ENCODE measurements at regions not wholly inside any gene's neighbourhood (a gene's known extent, or its start where the extent isn't known, plus 50 kb on each side); places are given as distances from the start of the nearest gene placed in this dataset.

GRCh38 chr13:64869539-64869938, 2360.6 kb downstream of the PCDH9 start:
- Histone ChIP-seq H3K9me3 (ENCODE audit: control insufficient read depth in 1 of 2, low read length in 2 of 2) (peaks cover 0 to 12% of the 10 kb centered on the region in 2 donors), H3K27me3 (ENCODE audit: low read depth, low read length) (no peaks in the 10 kb centered on the region), H3K27ac (ENCODE audit: low read length) (no peak overlapping the region), H3K4me3 (ENCODE audit: low read depth in 1 of 2, low read length in 2 of 2) (no peak overlapping the region), H3K4me1 (ENCODE audit: control insufficient read depth in 1 of 2, insufficient read depth in 2 of 2, low read length in 2 of 2) (no peaks in the 10 kb centered on the region), H3K36me3 (ENCODE audit: control insufficient read depth in 1 of 2, insufficient read depth in 2 of 2, low read length in 2 of 2) (no peaks in the 10 kb centered on the region)

GRCh38 chr13:64867856-64868255, 2362.3 kb downstream of the PCDH9 start:
- no peak overlapping the region for H3K4me3 ChIP-seq (ENCODE audit: low read depth in 1 of 2, low read length in 2 of 2)
- H3K9me3 ChIP-seq (ENCODE audit: control insufficient read depth in 1 of 2, low read length in 2 of 2) = peaks cover 0 to 12% of the 10 kb centered on the region in 2 donors
- H3K4me1 ChIP-seq (ENCODE audit: control insufficient read depth in 1 of 2, insufficient read depth in 2 of 2, low read length in 2 of 2) = no peaks in the 10 kb centered on the region
- no peaks in the 10 kb centered on the region for H3K27me3 ChIP-seq (ENCODE audit: low read depth, low read length)
- H3K27ac ChIP-seq (ENCODE audit: low read length) = no peak overlapping the region
- no peaks in the 10 kb centered on the region for H3K36me3 ChIP-seq (ENCODE audit: control insufficient read depth in 1 of 2, insufficient read depth in 2 of 2, low read length in 2 of 2)

- Histone ChIP-seq H3K4me1 (ENCODE audit: control insufficient read depth in 1 of 2, insufficient read depth in 2 of 2, low read length in 2 of 2) (no peaks in the 10 kb centered on the region), H3K4me3 (ENCODE audit: low read depth in 1 of 2, low read length in 2 of 2) (no peak overlapping the region), H3K27ac (ENCODE audit: low read length) (no peak overlapping the region), H3K27me3 (ENCODE audit: low read depth, low read length) (no peaks in the 10 kb centered on the region), H3K36me3 (ENCODE audit: control insufficient read depth in 1 of 2, insufficient read depth in 2 of 2, low read length in 2 of 2) (no peaks in the 10 kb centered on the region), H3K9me3 (ENCODE audit: control insufficient read depth in 1 of 2, low read length in 2 of 2) (peaks cover 0 to 7% of the 10 kb centered on the region in 2 donors)
Measured at GRCh38 chr13:64866331-64866730, 2363.8 kb downstream of the PCDH9 start.

GRCh38 chr13:64855506-64855905, 2374.6 kb downstream of the PCDH9 start:
- Histone ChIP-seq H3K4me3 (ENCODE audit: low read depth in 1 of 2, low read length in 2 of 2) (no peak overlapping the region), H3K27me3 (ENCODE audit: low read depth, low read length) (no peaks in the 10 kb centered on the region), H3K9me3 (ENCODE audit: control insufficient read depth in 1 of 2, low read length in 2 of 2) (no peaks in the 10 kb centered on the region), H3K36me3 (ENCODE audit: control insufficient read depth in 1 of 2, insufficient read depth in 2 of 2, low read length in 2 of 2) (no peaks in the 10 kb centered on the region), H3K27ac (ENCODE audit: low read length) (no peak overlapping the region), H3K4me1 (ENCODE audit: control insufficient read depth in 1 of 2, insufficient read depth in 2 of 2, low read length in 2 of 2) (no peaks in the 10 kb centered on the region)

- Histone ChIP-seq H3K4me1 (ENCODE audit: control insufficient read depth in 1 of 2, insufficient read depth in 2 of 2, low read length in 2 of 2) (no peaks in the 10 kb centered on the region), H3K27me3 (ENCODE audit: low read depth, low read length) (no peaks in the 10 kb centered on the region), H3K9me3 (ENCODE audit: control insufficient read depth in 1 of 2, low read length in 2 of 2) (no peaks in the 10 kb centered on the region), H3K4me3 (ENCODE audit: low read depth in 1 of 2, low read length in 2 of 2) (no peak overlapping the region), H3K36me3 (ENCODE audit: control insufficient read depth in 1 of 2, insufficient read depth in 2 of 2, low read length in 2 of 2) (no peaks in the 10 kb centered on the region), H3K27ac (ENCODE audit: low read length) (no peak overlapping the region)
Measured at GRCh38 chr13:64850017-64850416, 2380.1 kb downstream of the PCDH9 start.

GRCh38 chr13:64849196-64849595, 2380.9 kb downstream of the PCDH9 start:
- H3K27ac ChIP-seq (ENCODE audit: low read length) = no peak overlapping the region
- H3K36me3 ChIP-seq (ENCODE audit: control insufficient read depth in 1 of 2, insufficient read depth in 2 of 2, low read length in 2 of 2) = no peaks in the 10 kb centered on the region
- no peak overlapping the region for H3K4me3 ChIP-seq (ENCODE audit: low read depth in 1 of 2, low read length in 2 of 2)
- H3K9me3 ChIP-seq (ENCODE audit: control insufficient read depth in 1 of 2, low read length in 2 of 2) = no peaks in the 10 kb centered on the region
- no peaks in the 10 kb centered on the region for H3K4me1 ChIP-seq (ENCODE audit: control insufficient read depth in 1 of 2, insufficient read depth in 2 of 2, low read length in 2 of 2)
- H3K27me3 ChIP-seq (ENCODE audit: low read depth, low read length) = no peaks in the 10 kb centered on the region

GRCh38 chr13:64847767-64848166, 2382.4 kb downstream of the PCDH9 start:
- Histone ChIP-seq H3K36me3 (ENCODE audit: control insufficient read depth in 1 of 2, insufficient read depth in 2 of 2, low read length in 2 of 2) (no peaks in the 10 kb centered on the region), H3K4me1 (ENCODE audit: control insufficient read depth in 1 of 2, insufficient read depth in 2 of 2, low read length in 2 of 2) (no peaks in the 10 kb centered on the region), H3K27me3 (ENCODE audit: low read depth, low read length) (no peaks in the 10 kb centered on the region), H3K27ac (ENCODE audit: low read length) (no peak overlapping the region), H3K9me3 (ENCODE audit: control insufficient read depth in 1 of 2, low read length in 2 of 2) (no peaks in the 10 kb centered on the region), H3K4me3 (ENCODE audit: low read depth in 1 of 2, low read length in 2 of 2) (no peak overlapping the region)

GRCh38 chr13:64845110-64845509, 2385.0 kb downstream of the PCDH9 start:
- H3K27me3 ChIP-seq (ENCODE audit: low read depth, low read length) = no peaks in the 10 kb centered on the region

GRCh38 chr13:64819081-64819480, 2411.1 kb downstream of the PCDH9 start:
- H3K27ac ChIP-seq (ENCODE audit: low read length) = no peak overlapping the region
- no peaks in the 10 kb centered on the region for H3K27me3 ChIP-seq (ENCODE audit: low read depth, low read length)
- H3K9me3 ChIP-seq (ENCODE audit: control insufficient read depth in 1 of 2, low read length in 2 of 2) = no peaks in the 10 kb centered on the region
- H3K4me3 ChIP-seq (ENCODE audit: low read depth in 1 of 2, low read length in 2 of 2) = no peak overlapping the region
- no peaks in the 10 kb centered on the region for H3K36me3 ChIP-seq (ENCODE audit: control insufficient read depth in 1 of 2, insufficient read depth in 2 of 2, low read length in 2 of 2)
- H3K4me1 ChIP-seq (ENCODE audit: control insufficient read depth in 1 of 2, insufficient read depth in 2 of 2, low read length in 2 of 2) = no peaks in the 10 kb centered on the region

More at GRCh38 chr13:64845110-64845509, 2385.0 kb downstream of the PCDH9 start:
- Histone ChIP-seq H3K4me3 (ENCODE audit: low read depth in 1 of 2, low read length in 2 of 2) (no peak overlapping the region), H3K36me3 (ENCODE audit: control insufficient read depth in 1 of 2, insufficient read depth in 2 of 2, low read length in 2 of 2) (no peaks in the 10 kb centered on the region), H3K27ac (ENCODE audit: low read length) (no peak overlapping the region), H3K4me1 (ENCODE audit: control insufficient read depth in 1 of 2, insufficient read depth in 2 of 2, low read length in 2 of 2) (no peaks in the 10 kb centered on the region), H3K9me3 (ENCODE audit: control insufficient read depth in 1 of 2, low read length in 2 of 2) (no peaks in the 10 kb centered on the region)

- Histone ChIP-seq H3K27me3 (ENCODE audit: low read depth, low read length) (no peaks in the 10 kb centered on the region), H3K4me1 (ENCODE audit: control insufficient read depth in 1 of 2, insufficient read depth in 2 of 2, low read length in 2 of 2) (no peaks in the 10 kb centered on the region), H3K4me3 (ENCODE audit: low read depth in 1 of 2, low read length in 2 of 2) (no peak overlapping the region), H3K27ac (ENCODE audit: low read length) (no peak overlapping the region), H3K9me3 (ENCODE audit: control insufficient read depth in 1 of 2, low read length in 2 of 2) (no peaks in the 10 kb centered on the region), H3K36me3 (ENCODE audit: control insufficient read depth in 1 of 2, insufficient read depth in 2 of 2, low read length in 2 of 2) (no peaks in the 10 kb centered on the region)
Measured at GRCh38 chr13:64817691-64818090, 2412.4 kb downstream of the PCDH9 start.

- H3K36me3 ChIP-seq (ENCODE audit: control insufficient read depth in 1 of 2, insufficient read depth in 2 of 2, low read length in 2 of 2) = no peaks in the 10 kb centered on the region
- no peaks in the 10 kb centered on the region for H3K9me3 ChIP-seq (ENCODE audit: control insufficient read depth in 1 of 2, low read length in 2 of 2)
- H3K27ac ChIP-seq (ENCODE audit: low read length) = no peak overlapping the region
- no peak overlapping the region for H3K4me3 ChIP-seq (ENCODE audit: low read depth in 1 of 2, low read length in 2 of 2)
- H3K4me1 ChIP-seq (ENCODE audit: control insufficient read depth in 1 of 2, insufficient read depth in 2 of 2, low read length in 2 of 2) = no peaks in the 10 kb centered on the region
- no peaks in the 10 kb centered on the region for H3K27me3 ChIP-seq (ENCODE audit: low read depth, low read length)
Measured at GRCh38 chr13:64810750-64811149, 2419.4 kb downstream of the PCDH9 start.

GRCh38 chr13:64808704-64809103, 2421.4 kb downstream of the PCDH9 start:
- H3K36me3 ChIP-seq (ENCODE audit: control insufficient read depth in 1 of 2, insufficient read depth in 2 of 2, low read length in 2 of 2) = no peaks in the 10 kb centered on the region
- H3K27ac ChIP-seq (ENCODE audit: low read length) = no peak overlapping the region
- H3K27me3 ChIP-seq (ENCODE audit: low read depth, low read length) = no peaks in the 10 kb centered on the region
- H3K4me3 ChIP-seq (ENCODE audit: low read depth in 1 of 2, low read length in 2 of 2) = no peak overlapping the region
- H3K4me1 ChIP-seq (ENCODE audit: control insufficient read depth in 1 of 2, insufficient read depth in 2 of 2, low read length in 2 of 2) = no peaks in the 10 kb centered on the region
- H3K9me3 ChIP-seq (ENCODE audit: control insufficient read depth in 1 of 2, low read length in 2 of 2) = no peaks in the 10 kb centered on the region

Measured in muscle layer of duodenum (tissue), 2 donors.